ENCODE measurements at regions not wholly inside any gene's neighbourhood (a gene's known extent, or its start where the extent isn't known, plus 50 kb on each side); places are given as distances from the start of the nearest gene placed in this dataset.

DNA sequence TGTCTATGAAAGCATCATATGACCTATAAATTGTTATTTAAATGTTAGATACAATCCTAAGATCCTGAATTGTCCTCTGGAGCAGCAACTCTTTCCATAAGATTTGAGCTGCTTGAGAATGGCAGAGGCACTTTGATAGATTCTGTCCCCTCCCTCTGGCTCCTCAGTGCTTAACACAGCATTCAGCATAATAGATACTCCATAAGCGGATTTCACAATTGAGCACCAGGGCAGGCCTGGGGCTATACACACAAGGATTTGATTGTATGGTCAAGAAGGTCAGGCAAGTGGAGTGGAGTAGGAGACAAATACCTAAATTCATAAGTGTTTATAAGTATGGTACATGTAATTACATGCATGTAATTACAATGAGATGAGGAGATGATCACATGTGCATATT lies 96.3 kb downstream of the FOXD1 start:
- TF ChIP-seq, protein P1, sequence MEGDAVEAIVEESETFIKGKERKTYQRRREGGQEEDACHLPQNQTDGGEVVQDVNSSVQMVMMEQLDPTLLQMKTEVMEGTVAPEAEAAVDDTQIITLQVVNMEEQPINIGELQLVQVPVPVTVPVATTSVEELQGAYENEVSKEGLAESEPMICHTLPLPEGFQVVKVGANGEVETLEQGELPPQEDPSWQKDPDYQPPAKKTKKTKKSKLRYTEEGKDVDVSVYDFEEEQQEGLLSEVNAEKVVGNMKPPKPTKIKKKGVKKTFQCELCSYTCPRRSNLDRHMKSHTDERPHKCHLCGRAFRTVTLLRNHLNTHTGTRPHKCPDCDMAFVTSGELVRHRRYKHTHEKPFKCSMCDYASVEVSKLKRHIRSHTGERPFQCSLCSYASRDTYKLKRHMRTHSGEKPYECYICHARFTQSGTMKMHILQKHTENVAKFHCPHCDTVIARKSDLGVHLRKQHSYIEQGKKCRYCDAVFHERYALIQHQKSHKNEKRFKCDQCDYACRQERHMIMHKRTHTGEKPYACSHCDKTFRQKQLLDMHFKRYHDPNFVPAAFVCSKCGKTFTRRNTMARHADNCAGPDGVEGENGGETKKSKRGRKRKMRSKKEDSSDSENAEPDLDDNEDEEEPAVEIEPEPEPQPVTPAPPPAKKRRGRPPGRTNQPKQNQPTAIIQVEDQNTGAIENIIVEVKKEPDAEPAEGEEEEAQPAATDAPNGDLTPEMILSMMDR (IDR thresholded peaks at IDR 0.05), result no peak
- TF ChIP-seq EP300 (IDR thresholded peaks at IDR 0.05), result no peak

Data from stomach (tissue), 4 donors.